GM18951 (cell line): ENCODE measurements at regions not wholly inside any gene's neighbourhood (a gene's known extent, or its start where the extent isn't known, plus 50 kb on each side); places are given as distances from the start of the nearest gene placed in this dataset.

ENCODE experiments used
- POLR2A ChIP-seq: IDR thresholded peaks from 4 replicates; pipeline ENCODE4 v1.6.1; 2011; ENCODE audit warnings: mild to moderate bottlenecking; ENCODE audit not compliant: insufficient read length, insufficient read depth; ENCODE audit errors: extremely low read depth
- in situ Hi-C: fragments of 300-500 bp; cut with MboI; formaldehyde crosslinking; loops from one replicate; pipeline ENCODE4 v1.12.0; 2022; ENCODE audit warnings: low sequenced_read_pairs, mixed read lengths, inconsistent platforms; ENCODE audit not compliant: unreplicated experiment

DNA sequence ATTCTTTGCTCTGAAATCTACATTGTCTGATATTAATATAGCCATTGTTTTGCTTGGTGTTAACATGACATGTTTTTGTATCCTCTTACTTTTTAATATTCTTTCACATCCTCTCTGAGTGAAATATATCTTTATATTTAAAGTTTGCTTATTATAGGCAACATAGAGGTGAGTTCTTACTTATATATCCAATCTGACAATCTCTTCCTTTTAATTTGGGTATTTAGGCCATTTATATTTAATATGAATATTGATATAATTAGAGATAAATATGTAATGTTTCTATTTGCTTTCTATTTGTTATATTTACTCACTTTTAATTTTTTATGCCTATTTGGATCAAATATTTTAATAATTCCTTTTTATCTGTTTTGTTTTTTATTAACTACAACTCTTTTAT lies 554.1 kb upstream of the SALL1 start:
- no peak for TF ChIP-seq POLR2A
- in situ Hi-C loops: no loop called here

DNA sequence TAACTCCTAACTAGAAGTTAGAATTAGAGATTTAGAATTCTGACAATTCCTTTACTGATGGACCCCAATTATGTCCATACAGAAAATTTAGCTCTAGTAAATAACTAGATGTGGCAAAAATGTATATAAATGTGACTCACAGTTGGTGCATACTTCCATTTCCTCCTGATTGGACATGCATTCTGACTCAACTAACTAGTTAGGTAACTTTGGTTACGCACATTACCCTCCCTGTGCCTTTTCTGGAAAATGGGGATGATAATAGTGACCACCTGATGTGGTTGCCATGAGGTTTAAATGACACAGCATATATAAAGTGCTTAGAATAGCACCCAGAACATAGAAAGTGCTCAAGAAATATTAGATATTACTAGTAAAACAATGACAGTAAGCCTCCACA lies 550.0 kb upstream of the SALL1 start:
- in situ Hi-C loops: no loop called here
- TF ChIP-seq POLR2A: no peak

DNA sequence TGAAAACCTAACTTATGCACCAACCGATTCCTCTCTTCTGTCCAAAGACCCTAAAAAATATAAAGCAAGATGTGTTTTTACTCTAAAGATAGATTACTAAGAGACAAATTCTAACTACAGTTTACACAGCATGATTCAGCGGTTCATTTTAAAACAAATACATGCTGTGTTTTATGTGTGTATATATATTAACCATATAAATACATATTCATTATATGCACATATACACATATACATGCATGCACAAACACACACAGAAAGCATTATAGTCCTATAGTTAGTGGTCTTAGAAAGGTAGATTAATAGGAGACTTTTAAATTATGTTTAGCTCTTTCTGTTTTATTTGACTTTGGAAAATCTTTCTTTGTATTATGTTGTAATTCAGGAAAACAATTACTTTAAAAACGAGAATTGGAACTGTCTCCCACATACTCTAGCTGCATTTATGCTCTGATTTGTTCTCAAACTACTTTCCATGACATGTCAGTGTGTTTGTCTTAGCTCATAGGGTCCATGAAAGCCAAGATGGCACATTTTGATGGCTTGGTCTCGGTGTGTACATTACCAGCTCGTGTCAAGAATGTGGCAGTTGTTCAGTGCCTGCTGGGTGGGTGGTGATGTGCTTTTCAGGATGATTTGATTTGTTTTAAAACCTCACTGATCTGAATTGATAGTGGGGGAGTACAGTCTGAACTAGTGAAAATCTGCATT lies 548.8 kb upstream of the SALL1 start:
- in situ Hi-C loops: no loop called here
- TF ChIP-seq POLR2A: no peak

DNA sequence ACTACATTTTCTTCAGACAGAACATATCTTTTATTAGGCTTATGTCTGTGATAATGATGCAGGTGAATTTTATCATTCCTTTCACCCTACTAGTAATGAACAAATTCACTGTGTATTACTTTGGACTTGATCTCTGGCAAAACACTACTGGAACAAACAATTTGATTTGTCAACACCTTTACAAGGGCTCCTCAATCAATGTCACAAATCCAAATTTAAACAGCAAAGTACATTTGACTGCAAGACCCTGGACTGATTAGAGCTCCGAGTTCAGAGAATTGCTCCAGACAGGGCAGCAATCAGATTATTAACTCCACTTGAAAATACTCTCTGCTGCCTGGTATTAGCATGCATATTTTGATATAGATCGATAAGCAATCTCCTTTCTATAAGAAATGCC lies 547.6 kb upstream of the SALL1 start:
- in situ Hi-C loops: no loop called here
- TF ChIP-seq POLR2A: no peak

DNA sequence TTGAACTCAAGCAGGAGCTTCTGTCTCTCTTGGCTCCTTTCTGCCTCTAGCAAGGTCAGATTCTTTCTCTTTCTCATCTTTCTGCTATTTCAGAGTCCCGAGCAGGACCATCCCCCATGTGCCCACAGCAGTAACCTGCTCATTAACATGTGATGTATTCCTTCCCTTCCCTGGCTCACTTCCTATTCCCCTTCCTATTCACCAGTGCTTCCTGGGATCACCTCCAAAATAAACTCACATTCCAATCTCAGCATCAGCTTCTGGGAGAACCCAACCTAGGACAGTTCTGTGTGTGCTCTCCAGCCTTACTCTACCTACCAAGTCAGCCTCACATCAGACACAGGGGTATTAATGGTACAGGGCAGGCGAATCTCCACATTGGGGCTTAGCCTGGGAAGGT lies 546.4 kb upstream of the SALL1 start:
- in situ Hi-C loops: no loop called here
- TF ChIP-seq POLR2A: no peak

DNA sequence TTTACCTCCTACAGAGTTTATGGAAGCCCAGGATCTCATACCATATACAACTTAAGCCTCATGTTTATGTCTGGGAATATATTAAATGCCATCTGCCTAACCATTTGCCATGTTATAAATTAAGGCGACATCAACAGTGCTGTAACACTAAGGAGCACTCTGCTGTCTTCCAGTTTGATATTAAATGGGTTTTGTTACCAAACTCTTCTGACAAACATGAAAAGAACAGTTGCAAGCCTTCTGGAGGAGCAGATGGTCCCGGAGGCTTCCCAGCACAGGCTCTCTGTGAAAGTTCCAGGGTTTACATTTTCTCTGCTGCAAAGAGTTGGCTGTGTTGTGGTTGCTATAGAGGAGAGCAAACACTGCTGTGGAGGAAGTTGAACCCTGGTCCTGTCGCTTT lies 545.3 kb upstream of the SALL1 start:
- TF ChIP-seq POLR2A: no peak
- in situ Hi-C loops: no loop called here

DNA sequence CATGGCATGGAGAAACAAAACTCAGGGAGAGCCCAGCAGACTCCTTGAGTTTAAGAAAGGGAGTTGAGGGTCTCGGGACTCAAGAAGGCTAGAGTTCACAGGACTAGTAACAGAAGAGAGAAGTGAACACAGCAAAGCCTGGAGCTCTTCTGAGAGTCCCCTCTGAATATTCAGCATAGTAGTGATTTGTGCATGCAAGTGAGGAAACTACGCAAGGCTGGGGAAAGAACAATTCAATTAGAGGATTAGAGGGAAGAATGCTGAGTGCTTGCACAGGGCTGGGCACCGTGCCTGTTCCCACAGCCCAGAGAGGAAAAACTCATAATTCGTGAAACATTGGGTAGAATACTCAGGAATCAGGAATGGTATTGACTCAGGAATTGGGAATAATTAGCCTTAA lies 540.0 kb upstream of the SALL1 start:
- no peak for TF ChIP-seq POLR2A
- in situ Hi-C loops: no loop called here

DNA sequence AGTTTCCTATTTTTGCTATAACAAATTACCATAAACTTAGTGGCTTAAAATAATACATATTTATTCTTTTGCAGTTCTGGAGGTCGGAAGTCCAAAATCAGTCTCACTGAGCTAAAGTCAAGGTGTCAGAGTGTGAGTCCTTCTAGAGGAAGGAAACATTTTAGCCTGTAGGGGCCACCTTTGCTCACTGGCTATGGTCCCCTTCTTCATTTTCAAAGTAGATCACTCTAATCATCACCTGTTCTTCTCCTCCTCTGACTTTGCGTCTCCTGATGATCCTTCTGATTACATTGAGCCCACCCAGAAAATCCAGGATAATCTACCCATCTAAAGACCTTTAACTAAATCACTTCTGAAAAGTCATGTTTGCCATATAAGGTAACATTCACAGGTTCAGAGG lies 534.4 kb upstream of the SALL1 start:
- no peak for TF ChIP-seq POLR2A
- in situ Hi-C loops: no loop called here

DNA sequence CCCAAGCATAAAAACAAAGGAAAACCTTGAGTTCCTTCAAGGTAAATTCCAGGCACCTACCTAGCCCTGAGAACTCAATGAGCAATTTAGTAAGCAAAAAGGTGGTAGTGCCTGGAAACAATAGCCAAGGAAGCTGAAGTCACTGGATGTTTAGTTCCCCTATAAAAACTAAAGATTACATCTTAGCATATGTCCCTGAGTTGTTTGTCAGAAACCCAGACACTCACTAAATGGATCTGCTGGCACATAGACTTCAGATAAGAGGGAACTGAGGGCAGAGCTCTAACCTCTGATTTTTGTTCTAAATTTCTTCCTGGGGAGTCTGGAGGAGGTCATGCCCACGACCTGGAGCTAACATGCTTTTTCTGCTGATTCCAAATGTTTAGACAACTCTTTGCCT lies 532.8 kb upstream of the SALL1 start:
- TF ChIP-seq POLR2A: no peak
- in situ Hi-C loops: no loop called here

DNA sequence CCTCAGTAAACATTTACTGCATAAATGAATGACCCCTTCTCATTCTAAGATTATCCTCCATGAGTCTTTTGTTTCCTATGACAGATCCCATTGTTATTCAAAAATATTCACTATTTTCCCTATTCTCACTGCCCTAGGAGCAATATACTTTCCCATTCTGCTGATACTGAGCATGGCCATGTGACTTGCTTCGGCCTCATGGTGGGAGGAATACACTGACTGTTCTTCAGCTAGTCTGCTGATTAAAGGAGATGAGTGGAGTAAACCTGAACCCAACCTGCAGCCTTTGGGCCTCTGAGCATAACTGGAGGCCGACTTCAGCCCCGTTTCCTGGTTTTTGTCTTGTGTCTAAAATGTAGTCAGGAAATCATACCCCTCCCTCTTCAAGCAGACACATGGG lies 531.8 kb upstream of the SALL1 start:
- in situ Hi-C loops: no loop called here
- no peak for TF ChIP-seq POLR2A

DNA sequence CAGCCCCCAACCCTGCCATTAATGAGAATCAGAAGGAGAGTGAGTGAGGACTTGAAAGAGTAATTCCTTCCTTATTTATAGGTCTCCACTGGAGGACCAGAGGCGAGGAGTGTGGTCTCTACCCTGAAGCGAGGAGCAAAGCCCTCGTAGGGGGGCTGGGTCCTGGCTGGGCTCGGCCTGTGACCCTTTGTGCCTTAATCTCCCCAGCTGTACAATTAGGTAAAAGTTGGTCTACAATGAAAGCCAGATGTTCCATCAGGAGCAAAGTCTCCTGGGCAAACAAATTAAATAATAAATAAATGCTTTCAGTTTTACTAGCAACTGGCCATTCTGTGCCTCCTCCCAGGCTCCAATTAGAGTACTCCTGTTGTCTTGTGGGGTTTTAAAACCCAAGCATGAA lies 523.5 kb upstream of the SALL1 start:
- in situ Hi-C loops: no loop called here
- no peak for TF ChIP-seq POLR2A

DNA sequence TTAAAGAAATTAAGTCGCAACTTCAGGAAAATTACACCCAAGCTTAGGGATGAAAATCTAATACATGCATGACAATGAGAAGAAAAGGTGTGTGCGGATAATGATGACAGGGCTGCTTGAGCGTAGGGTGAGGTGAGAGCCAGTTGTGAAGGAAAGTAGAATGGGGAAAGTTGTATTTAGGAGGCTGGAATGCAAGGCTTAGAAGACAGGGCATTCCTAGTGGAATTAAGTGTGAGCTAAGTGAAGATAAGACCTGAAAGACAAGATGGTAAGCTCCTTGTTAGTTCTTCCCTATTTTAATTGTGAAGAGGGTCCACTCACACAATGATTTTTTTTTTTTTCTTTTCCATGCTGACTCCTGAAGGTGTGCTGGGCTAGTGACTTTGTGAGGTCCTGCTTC lies 519.5 kb upstream of the SALL1 start:
- in situ Hi-C loops: no loop called here

DNA sequence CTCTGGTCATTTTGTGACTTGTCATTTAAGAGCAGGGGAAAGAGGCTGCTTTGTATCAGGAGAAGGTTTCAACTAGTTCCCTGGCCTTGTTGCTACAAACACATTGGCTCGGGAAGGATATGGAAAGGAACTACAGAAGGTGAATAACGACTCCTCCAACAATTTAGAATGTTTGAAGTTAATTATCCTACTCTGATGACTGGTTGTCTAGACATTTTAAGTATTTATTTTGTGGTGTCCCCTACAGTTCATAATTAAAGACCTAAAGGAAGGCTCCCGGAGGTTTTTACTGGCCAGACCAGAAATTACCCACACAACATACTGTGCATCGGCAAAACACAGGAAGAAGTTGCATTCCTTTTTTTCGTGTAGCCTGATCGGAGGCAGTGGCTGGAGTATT lies 515.8 kb upstream of the SALL1 start:
- in situ Hi-C loops: no loop called here
- no peak for TF ChIP-seq POLR2A

More for the DNA sequence above, 519.5 kb upstream of the SALL1 start:
- TF ChIP-seq POLR2A: no peak

DNA sequence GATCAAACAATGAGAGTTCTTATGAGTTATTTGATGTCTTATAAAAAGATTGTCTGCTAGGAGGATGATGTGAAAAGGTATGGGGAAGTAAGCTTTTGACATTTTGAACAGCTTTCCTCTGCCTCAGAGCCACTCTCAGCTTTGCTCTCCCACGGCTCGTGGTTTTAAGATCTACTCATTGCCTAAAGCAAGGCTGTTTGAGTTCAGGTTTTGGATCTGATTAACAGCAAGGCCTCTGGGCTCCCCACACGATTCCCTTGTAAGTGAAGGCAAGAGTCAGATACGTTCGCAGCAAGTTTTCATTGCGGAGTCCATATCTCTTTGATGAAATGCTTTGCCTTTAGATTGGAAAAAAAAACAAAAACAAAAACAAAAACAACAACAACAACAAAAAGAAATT lies 515.0 kb upstream of the SALL1 start:
- in situ Hi-C loops: no loop called here
- no peak for TF ChIP-seq POLR2A
